ENCODE measurements at regions not wholly inside any gene's neighbourhood (a gene's known extent, or its start where the extent isn't known, plus 50 kb on each side); places are given as distances from the start of the nearest gene placed in this dataset.

- no peak for TF ChIP-seq SUZ12 (IDR thresholded peaks at IDR 0.05)
- TF ChIP-seq FOXM1 (IDR thresholded peaks at IDR 0.05; ENCODE audit: borderline replicate concordance) = no peak
- TF ChIP-seq TARDBP (IDR thresholded peaks at IDR 0.05) = no peak
- no peak for TF ChIP-seq FOXK2 (IDR thresholded peaks at IDR 0.05)
- no peak for TF ChIP-seq ZNF384 (IDR thresholded peaks at IDR 0.05)
- no peak for TF ChIP-seq BHLHE40 (IDR thresholded peaks at IDR 0.05; ENCODE audit: borderline replicate concordance)
- no peak for TF ChIP-seq SP1 (IDR thresholded peaks at IDR 0.05)
Measured at GRCh38 chr10:47181052-47181849, 118.7 kb upstream of the GDF10 start.

Measured in HEK293T (cell line).